ENCODE measurements at regions not wholly inside any gene's neighbourhood (a gene's known extent, or its start where the extent isn't known, plus 50 kb on each side); places are given as distances from the start of the nearest gene placed in this dataset.

- DNase-seq (ENCODE audit: low read depth in 2 of 2): no peak
These were observed 91.3 kb upstream of the FAM171A1 start for GRCh38 chr10:15462253-15462897.

- no peak for DNase-seq (ENCODE audit: low read depth in 2 of 2)
These were observed 90.4 kb upstream of the FAM171A1 start for GRCh38 chr10:15461353-15462108.

GRCh38 chr10:15460661-15461060, 89.6 kb upstream of the FAM171A1 start:
- no peak for DNase-seq (ENCODE audit: low read depth in 2 of 2)

GRCh38 chr10:15459218-15459617, 88.1 kb upstream of the FAM171A1 start:
- no peak for DNase-seq (ENCODE audit: low read depth in 2 of 2)

GRCh38 chr10:15457382-15457781, 86.3 kb upstream of the FAM171A1 start:
- no peak for DNase-seq (ENCODE audit: low read depth in 2 of 2)

GRCh38 chr10:15455456-15455855, 84.4 kb upstream of the FAM171A1 start:
- no peak for DNase-seq (ENCODE audit: low read depth in 2 of 2)

- no peak for DNase-seq (ENCODE audit: low read depth in 2 of 2)
These were observed 82.8 kb upstream of the FAM171A1 start for GRCh38 chr10:15453926-15454325.

GRCh38 chr10:15453457-15453856, 82.4 kb upstream of the FAM171A1 start:
- DNase-seq (ENCODE audit: low read depth in 2 of 2): no peak

GRCh38 chr10:15452545-15452944, 81.5 kb upstream of the FAM171A1 start:
- no peak for DNase-seq (ENCODE audit: low read depth in 2 of 2)

- DNase-seq (ENCODE audit: low read depth in 2 of 2): no peak
These were observed 80.3 kb upstream of the FAM171A1 start for GRCh38 chr10:15451137-15452094.

GRCh38 chr10:15448598-15448997, 77.5 kb upstream of the FAM171A1 start:
- DNase-seq (ENCODE audit: low read depth in 2 of 2): no peak

GRCh38 chr10:15445006-15445390, 73.9 kb upstream of the FAM171A1 start:
- DNase-seq (ENCODE audit: low read depth in 2 of 2): no peak

GRCh38 chr10:15444105-15445005, 73.3 kb upstream of the FAM171A1 start:
- no peak for DNase-seq (ENCODE audit: low read depth in 2 of 2)

GRCh38 chr10:15442056-15442455, 71.0 kb upstream of the FAM171A1 start:
- no peak for DNase-seq (ENCODE audit: low read depth in 2 of 2)

GRCh38 chr10:15440204-15440711, 69.2 kb upstream of the FAM171A1 start:
- DNase-seq (ENCODE audit: low read depth in 2 of 2): no peak

GRCh38 chr10:15439341-15439842, 68.3 kb upstream of the FAM171A1 start:
- no peak for DNase-seq (ENCODE audit: low read depth in 2 of 2)

- DNase-seq (ENCODE audit: low read depth in 2 of 2): no peak
These were observed 65.6 kb upstream of the FAM171A1 start for GRCh38 chr10:15436696-15437095.

- DNase-seq (ENCODE audit: low read depth in 2 of 2): peak in 1 of 2 donors; percentile 40
These were observed 62.9 kb upstream of the FAM171A1 start for GRCh38 chr10:15433850-15434537.

- no peak for DNase-seq (ENCODE audit: low read depth in 2 of 2)
These were observed 61.2 kb upstream of the FAM171A1 start for GRCh38 chr10:15432266-15432665.

Measured in stimulated activated CD4-positive, alpha-beta T cell treated with anti-CD3 and anti-CD28 coated beads, Interleukin-1b, Interleukin-23, amount 100 ng/mL, for 4 hours (primary cell).